ENCODE measurements at regions not wholly inside any gene's neighbourhood (a gene's known extent, or its start where the extent isn't known, plus 50 kb on each side); places are given as distances from the start of the nearest gene placed in this dataset.
A peak's percentile ranks its signal among the peaks of the same experiment; 100 is the strongest.

DNA sequence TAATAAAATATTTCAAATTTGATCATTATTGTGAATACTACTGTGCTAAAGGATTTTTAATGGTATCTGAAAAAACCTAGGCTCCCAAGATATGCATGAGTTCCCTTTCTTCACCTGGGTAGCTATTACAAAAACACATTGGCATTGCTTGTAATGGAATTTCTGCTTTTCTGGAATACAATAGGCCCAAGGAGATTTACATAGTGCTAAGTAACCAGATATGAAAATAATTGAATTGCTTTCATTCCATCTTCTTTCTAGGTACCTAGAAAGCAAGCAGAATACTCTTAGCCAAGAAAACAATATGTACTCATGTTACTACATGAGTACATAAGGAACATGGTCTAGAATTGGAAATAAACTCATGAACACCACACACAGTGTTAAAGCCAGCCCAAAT lies 291.9 kb downstream of the KCNC2 start:
- no peak for DNase-seq

- no peak for DNase-seq
Measured at GRCh38 chr12:74918291-74918690, 291.3 kb downstream of the KCNC2 start.

DNA sequence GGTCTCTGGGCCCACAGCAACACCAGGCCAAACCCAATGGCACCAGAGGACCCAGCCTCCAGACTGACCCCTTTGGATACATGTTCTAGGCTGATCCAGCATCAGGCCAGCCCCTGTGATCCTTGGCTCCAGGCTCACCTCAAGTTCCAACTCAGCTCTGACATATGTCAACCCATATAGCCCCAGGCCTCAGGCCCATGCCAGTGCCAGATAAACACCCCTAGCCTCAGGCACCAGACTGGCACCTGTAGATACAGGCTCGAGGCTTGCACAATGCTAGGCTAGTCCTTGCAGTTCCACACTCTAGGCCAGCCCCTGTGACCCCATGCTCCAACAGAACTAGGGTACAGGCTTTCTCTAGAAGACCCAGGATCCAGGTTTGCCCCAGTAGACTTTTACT lies 287.5 kb downstream of the KCNC2 start:
- no peak for DNase-seq

DNA sequence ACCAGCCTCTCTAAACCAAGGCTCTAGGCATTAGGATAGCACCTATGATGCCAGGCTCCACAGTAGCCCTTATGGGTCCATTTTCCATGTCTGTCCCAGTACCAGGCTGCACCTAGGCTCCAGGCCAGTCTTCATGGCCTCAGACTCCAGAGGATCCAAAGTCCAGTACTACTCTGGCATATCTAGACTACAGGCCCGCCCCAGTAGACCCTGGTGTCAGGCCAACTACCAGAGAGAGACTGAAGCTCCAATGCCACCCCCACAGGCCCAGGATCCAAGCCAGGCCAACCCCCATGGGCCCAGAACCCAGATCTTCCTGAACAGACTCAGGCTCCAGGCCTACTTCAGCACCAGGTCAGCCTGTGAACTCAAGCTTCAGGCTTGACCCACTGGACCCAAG lies 287.0 kb downstream of the KCNC2 start:
- DNase-seq = no peak

DNA sequence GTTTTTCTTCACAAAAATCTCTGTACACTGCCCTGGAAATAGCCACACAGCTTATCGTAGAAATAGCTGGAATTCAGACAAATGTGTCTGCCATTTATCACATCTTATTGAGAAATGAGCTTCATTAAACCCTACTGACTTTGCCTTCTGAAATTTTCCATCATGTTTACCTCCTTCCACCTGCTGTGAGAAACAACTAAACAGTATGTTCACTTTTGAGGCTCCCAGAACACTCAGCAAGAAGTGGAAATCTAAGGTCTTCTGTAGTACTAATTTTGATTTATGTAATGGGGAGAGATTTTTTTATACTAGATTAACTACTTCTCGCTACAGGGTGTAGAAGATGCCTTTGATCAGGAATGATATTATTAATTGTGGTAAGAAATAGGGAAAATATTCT lies 268.0 kb downstream of the KCNC2 start:
- DNase-seq = no peak

- DNase-seq = no peak
Measured at GRCh38 chr12:74945771-74946198, 263.9 kb downstream of the KCNC2 start.

DNA sequence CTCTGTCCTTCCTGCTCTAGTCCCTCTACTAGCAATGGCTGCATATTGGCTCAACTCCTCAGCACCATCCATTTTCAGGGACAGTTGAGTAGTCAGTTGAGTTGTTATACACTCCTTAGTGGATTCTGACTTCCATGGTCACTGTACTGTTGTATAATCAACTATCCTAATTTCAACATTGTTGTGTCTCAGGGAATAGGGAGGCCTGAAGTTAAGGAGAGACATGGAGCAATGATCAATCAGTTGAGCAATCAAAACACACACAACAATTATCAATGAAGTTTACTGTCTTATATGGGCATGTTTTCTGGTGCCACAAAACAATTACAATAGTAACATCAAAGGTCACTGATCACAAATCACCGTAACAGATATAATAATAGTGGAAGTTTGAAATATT lies 255.9 kb downstream of the KCNC2 start:
- DNase-seq = no peak

DNA sequence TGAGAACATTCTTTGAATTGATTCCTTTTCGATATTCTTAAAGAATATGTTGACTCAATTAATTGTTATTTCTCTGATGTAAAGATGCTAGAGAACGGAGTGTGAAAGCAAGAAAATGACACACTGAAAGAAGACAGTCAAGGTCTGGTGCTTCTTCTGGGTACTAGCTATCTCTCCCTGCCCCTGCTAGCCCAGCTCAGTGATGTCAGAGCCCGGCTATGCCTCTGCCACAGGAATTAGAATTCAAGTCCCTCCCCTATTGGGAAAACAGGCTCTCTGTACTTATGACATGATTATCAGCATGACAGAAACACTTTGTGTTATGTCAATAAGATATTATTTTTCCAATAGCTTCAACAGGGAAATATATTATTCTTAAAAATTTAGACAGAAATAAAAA lies 252.4 kb downstream of the KCNC2 start:
- DNase-seq = no peak

DNA sequence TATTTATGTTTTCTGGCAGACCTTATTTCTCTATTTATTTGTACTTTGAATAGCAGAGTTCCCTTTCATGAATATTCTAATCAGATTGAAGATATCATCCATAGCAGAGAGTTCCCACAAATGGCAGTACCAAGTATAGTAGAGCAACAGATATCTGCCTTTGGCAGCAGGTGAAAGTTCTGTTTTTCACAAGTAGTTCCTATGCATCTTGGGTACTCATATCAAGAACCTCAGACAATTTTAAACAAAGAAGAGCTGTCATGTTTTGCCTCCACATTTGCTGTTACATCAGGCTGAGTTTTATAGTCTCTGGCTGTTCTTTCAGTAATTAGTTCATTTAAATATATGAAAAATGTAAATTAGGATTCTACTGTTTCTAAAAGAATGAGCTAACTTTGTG lies 252.0 kb downstream of the KCNC2 start:
- no peak for DNase-seq

DNA sequence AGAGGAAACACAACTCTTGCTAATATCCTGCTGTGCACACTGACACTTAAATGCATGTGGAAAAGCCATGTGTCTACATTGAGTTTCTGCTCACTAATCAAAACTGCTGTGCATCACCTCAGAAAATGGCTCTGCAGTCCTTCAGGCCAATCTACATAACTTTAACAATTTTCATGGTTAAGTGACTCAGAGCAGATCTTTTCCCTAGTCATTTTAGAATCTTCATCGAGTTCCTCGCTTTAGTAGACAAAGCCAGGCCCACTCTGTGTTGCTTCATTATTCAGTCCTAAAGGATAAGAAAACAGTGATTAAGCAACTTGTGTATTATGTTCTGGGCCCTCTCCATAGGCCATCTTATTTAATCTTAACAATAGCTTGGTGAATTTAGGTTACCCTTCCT lies 250.0 kb downstream of the KCNC2 start:
- DNase-seq = no peak

GRCh38 chr12:74963304-74963703 lies 246.3 kb downstream of the KCNC2 start:
- DNase-seq = no peak

DNA sequence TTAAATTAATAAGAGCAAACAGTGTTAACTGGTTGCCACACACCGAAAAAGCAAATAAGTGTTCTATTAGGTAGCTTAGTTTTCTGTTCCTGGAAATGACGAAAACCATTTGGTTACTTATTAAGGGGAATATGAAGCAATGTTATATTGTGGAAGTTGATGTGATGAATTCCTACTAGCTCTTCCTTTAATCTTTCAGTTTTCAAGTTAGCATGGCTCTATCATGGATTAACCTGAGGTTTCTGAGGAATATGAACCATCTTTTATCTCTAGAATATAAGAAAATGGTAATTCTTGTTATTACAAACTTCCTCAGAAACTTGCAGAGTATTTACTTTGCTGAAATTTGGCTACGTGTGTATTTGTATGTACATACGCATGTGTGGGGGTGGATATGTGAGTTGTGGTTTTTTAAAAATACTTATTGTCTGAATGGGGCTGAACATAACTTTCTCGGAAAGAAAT lies 245.7 kb downstream of the KCNC2 start:
- DNase-seq = no peak

DNA sequence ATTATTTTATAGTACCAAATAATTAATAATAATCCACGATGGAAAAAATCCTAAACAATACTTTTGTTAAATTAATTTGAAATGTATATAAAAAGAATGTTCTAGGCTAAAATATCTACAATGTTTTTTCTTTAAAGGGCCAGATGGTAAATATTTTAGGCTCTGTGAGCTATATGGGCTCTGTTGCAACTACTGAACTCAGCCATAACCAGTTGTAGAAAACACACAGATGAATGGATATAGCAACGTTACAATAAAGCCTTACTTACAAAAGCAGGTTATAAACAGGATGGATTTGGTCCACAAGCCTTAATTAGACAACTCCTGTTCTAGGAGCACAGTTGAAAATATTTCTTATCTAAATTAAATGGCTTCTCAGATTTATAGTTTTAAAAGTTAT lies 245.2 kb downstream of the KCNC2 start:
- no peak for DNase-seq

- no peak for DNase-seq
Measured at GRCh38 chr12:74971201-74971600, 238.4 kb downstream of the KCNC2 start.

DNA sequence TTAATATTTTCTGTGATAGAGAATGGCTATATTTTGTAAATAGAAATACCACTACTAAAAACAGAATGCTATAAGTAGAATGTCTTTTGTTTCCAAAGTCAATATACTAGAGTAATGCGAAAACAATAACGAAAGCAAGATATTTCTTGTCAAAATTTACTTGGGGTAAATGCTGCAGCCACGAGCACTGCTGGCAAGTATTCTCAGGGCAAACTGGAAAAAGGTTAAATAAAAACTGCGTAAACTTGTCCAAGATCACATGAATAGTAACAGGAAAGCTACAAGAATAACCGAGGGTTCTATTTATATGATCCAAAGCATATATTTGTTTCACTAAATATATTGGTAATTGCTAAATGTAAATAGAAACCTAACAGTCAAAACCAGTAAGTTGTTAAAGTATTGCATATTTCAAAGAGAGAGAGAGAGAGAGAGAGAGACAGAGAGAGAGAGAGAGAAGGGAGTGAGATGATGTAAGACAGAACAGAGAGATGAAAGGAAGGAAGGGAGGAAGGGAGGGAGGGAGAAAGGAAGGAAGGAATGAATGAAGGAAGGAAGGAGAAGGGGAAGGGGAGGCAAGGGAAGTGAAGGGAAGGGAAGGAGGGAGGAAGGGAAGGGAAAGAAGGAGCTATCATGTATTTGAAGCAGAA lies 231.7 kb downstream of the KCNC2 start:
- no peak for DNase-seq

- peak; percentile 72 for DNase-seq
Measured at GRCh38 chr12:74980510-74980909, 229.1 kb downstream of the KCNC2 start.

DNA sequence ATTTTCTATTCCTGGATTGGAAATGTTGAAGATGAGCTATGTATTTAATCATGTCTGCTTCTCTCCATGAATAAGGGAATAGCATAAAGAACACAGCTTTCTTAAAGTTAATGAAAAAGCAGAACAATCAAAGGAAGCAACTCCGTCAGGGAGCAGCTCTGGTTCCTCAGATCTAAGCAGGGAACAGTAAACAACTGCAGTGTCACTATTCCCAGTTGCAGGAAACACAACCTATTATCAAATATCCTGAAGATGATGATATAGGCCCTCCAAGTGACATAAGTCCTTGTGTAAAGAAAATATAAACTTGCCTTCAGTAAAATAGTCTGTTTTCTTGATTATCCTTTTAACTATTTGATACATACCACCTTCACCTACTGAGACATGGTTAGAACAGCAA lies 228.1 kb downstream of the KCNC2 start:
- no peak for DNase-seq

DNA sequence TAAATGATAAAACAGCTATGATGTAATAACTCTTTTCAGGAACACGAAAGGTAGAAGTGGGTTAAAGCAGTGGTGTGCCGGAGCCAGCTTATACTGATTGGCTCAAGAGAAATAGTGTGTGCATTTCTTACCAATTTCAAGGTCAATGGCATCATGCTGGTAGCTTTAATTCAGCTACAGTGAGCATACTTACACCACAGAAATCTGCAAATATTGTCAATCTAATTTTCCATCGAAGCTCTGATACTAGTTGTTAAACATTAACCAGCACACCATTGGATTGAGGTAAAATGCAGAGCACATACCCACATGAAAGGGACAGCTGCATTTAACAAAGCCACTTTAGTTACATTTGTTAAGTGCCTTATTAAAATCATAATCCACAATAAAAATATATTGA lies 225.7 kb downstream of the KCNC2 start:
- DNase-seq = no peak

- DNase-seq = no peak
Measured at GRCh38 chr12:74984631-74985030, 225.0 kb downstream of the KCNC2 start.

DNA sequence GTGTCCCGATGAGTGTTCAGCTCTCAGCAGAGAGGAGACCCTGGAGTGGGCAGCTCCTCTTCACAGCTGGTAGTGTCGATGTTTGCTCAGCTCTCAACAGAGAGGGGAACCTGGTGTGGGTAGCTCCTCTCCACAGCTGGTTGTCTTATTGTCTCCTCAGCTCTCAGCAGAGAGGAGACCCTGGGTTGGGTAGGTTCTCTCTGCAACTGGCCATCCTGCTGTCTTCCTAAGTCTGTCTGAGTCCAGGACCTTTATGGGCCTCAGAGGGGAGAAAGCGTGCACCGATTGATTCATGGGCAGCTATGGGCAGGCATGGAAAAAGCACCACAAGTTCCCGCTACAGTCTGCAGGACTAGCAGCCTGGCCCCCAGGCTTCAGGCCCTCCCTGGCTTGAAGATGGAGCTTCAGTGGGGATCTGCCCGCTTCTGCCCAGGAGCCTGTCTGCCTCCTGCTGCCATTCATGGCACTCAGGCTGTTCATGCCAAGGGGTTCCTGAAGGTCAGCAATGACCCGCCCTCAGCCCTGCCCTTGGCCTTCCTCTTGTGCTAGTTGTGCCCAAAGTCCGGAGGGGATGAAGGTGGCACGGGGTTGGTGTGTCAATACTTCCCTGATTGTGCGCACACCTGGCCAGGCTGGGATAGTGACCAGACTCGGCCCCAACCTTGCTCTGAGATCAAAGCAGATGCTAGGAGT lies 224.2 kb downstream of the KCNC2 start:
- no peak for DNase-seq

DNA sequence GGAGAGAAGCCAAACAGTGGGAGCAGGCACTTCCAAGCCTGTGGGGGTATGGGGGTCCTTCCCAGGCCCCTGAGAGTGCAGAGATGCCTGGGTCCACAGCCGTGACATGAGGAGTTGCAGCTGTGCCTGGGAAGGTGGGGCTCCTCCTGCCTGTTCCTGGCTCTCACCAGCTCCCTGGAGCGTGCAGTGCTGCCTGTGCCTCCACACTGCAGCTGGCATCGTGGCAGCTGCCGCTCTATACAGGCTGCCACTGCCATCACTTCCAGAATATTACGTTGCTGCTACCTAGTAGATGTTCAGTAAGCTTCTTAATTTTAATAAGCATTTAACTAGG lies 223.7 kb downstream of the KCNC2 start:
- peak; percentile 42 for DNase-seq

DNA sequence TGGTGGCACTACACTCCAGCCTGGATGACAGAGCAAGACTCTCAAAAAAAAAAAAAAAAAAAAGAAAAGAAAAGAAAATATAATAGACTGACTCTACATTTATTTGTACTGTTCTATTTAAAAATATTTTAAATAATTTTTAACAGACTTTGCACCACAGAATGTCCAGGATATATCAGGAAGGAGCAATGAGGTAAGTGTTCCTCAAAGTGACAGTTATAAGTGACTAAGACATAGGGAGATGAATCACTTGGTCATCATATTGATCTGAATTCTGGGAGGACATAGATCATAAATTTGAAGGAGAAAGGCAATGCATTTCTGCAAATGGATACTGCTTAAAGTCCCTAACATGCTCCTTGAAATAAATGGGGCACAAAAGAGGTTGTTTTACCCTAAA lies 221.5 kb downstream of the KCNC2 start:
- DNase-seq = no peak
